GM18907 (cell line): ENCODE measurements at regions not wholly inside any gene's neighbourhood (a gene's known extent, or its start where the extent isn't known, plus 50 kb on each side); places are given as distances from the start of the nearest gene placed in this dataset.

Source experiments
- ATAC-seq: cut with Tn5 transposase; IDR thresholded peaks from one replicate; pipeline ENCODE4 v1.9.1; 2021; ENCODE audit warnings: mild to moderate bottlenecking, moderate library complexity; ENCODE audit not compliant: unreplicated experiment

DNA sequence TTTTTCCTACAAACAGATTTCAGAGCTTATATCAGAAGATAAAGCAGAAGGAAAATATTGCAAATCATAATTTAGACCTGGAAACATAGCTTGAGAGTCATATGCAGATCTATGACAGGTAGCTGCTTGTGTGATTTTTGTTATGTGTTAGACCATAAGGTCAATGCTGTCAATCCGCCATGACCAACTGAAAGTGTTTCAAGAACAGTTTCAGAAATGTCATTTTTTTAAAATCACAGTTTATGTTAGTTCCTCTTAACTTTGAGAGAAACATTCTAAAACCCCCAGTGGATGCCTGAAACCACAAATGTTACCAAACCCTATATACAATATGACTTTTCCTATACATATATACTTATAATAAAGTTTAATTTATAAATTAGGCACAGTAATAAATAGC is 391.3 kb upstream of the FAM241A start:
- ATAC-seq: no peak

DNA sequence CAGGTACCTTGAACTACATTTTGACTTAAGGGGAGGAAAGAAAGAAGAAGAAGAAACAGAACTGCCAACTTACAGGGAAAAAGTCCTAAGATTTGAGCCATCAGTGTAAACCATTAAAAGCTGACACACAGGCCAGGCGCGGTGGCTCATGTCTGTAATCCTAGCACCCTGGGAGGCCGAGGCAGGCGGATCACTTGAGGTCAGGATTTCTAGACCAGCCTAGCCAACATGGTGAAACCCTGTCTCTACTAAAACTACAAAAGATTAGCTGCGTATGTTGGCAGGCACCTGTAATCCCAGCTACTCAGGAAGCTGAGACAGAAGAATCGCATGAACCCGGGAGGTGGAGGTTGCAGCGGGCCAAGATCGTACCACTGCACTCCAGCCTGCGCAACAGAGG is 389.7 kb upstream of the FAM241A start:
- ATAC-seq: no peak

DNA sequence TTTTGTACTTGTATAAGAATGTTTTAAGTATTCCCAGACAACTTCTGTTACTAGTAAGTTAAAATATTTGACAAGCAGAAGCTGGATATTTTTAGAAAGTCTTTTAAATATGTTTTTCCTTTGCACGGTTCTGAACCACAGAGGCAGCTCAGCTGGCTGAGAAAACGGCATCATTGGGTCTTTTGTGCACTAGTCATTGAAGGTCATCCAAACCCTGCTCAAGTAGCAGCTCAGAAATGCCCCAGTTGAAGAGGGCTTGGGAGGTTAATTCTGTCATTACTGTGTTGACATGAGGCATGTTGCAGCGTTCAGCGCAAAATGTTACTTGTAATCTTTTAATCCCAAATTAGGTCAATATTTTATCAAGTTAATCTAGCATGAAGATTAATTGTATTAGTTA is 383.7 kb upstream of the FAM241A start:
- no peak for ATAC-seq

DNA sequence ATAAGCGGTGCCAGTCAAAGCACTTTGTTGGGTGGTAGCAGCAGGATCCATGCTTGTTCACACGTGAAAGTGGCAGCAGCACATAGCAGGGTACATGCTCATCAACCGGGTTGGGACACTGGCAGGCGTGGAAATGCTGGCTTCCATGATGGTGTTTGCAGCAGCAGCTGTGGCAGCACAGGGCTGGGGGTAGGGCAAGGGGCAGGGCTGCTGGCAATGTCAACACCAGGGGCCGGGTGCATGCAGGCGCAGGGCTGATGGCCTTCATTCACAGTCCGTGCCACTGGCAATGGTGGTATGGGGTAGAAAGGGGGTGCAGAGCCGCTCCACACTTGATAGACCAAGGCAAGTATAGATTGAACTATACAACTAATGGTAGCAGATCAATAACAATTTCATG is 374.7 kb upstream of the FAM241A start:
- no peak for ATAC-seq

DNA sequence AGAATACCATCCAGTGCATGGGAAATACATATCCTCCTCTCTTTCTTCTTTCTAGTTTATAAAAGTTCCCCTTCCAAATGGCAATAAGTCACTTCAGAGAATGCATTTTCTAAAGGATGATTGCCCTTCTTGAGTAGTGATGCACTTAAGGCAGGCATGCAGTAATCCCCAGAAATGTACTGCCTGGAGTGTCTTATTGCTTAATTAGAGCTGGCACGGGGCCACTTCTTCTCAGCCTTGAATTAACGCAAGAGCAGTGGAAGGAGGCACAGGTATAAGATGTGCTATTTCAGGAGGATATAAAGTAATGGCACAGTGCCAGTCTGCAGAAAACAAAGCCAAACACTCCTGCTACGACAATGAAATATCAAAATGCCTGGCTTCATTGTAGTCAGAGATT is 371.4 kb upstream of the FAM241A start:
- no peak for ATAC-seq

DNA sequence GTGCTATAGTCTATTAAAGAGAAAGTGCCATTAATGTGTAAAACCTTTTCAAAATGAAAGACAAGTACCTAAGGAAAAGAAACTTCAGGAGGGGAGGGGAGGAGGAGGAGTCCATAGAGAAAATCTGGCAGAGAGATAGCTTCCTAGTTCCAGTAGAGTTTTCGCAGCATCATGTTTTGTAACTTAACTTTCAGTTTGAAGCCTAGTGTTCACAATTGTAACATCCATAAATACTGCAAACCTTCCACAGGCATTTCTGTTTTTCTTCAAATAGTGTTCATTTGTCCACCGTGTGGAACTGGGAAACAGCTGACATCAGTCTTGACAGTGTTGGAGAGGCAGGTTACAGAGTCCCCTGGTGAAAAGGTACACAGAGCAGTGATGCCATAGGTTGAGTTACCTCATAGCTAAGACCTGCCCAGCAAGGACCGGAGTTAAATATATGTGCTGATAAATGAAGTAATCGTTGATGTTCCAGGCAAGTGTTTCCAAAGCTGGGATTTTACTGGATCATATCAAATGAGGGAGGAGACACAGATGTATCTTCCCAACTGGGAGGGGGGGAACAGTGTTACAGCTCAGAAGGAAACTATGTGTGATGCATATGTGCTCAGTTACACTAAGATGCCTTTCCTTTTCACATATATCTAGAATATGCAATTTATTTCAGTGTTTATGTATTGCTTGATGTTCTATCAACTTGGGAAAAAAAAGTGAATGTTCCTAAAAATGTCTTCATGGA is 369.5 kb upstream of the FAM241A start:
- no peak for ATAC-seq

DNA sequence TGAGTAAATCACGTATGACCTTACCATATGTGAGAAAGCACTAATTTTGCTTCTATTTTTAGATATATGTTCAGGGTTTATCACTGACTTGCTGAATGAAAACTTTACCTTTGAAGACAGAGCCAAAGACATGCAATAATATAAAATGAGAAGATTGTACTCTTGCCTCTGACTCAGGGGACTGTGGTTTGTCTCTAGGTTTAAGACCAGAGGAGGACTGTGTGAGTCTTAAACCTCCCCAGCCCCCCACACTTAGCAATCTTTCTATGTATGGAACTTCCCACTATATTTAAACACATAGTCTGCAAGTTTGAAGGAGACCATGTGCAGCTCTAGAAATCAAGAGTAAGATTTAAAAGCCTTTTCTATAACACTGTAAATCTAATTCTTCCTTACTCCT is 368.7 kb upstream of the FAM241A start:
- ATAC-seq: no peak

DNA sequence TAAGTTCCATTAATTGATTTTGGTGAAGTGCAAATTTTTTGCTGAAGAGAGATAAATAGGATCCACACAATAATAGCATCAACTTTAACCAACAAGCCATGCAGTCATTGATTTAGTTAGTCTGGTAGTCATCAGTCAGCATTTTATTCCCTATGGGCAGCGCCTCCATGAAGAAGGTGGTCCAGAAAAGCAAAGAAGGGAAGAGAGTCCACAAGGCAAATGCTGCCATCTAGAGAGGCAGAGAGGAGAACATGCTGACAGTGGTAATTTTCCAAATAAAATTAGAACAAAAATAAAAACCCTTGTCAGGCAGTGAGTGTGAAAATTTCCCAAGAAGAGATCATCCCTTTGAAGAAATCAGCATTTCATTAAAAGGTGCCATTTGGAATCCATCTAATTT is 366.7 kb upstream of the FAM241A start:
- no peak for ATAC-seq

DNA sequence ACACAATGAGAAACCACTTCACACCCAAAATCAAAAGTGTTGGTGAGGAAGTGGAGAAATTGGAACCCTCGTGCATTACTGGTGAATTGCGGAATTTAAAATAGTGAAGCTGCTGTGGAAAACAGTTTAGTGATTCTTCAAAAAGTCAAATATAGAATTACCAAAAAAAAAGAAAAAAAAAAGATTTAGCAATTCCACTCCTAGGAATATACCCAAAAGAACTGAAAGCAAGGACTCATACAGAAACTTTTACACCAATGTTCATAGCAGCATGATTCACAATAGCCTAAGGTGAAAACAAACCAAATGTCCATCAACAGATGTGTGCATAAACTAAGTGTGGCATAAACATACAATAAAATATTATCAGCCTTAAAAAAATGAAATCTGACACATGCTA is 364.3 kb upstream of the FAM241A start:
- no peak for ATAC-seq

DNA sequence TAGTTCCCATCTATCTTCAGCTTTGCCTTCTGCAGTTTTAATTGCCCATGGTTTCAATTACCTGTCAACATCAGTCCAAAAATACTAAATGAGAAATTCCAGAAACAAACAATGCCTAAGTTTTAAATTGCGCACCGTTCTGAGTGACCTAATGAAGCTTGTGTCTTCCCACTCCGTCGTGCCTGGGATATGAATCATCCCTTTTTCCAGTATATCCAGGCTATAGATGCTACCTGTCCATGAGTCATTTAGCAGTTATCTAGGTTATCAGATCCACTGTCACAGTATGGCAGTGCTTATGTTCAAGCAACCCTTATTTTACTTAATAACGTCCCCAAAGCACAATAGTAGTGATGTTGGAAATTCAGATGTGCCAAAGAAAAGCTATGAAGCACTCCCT is 363.6 kb upstream of the FAM241A start:
- no peak for ATAC-seq

DNA sequence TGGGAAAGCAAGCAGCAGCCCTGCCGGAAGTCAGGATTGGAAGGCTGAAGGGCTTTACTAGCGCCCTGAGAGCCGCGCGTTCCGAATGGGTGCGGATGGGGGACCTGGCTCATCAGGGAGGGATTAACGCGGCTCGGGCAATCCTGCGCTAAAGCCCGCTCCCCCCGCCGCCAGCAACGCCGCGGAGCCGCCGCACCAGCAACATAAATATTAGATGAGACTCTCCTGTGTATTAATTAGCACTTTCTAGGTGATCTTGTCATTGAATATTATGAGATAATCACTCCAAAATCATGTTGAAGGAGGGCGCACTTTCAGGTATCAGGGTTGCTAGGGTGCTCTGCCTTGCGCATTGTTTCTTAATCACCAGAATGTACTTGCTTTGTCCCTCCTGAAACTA is 357.2 kb upstream of the FAM241A start:
- no peak for ATAC-seq

DNA sequence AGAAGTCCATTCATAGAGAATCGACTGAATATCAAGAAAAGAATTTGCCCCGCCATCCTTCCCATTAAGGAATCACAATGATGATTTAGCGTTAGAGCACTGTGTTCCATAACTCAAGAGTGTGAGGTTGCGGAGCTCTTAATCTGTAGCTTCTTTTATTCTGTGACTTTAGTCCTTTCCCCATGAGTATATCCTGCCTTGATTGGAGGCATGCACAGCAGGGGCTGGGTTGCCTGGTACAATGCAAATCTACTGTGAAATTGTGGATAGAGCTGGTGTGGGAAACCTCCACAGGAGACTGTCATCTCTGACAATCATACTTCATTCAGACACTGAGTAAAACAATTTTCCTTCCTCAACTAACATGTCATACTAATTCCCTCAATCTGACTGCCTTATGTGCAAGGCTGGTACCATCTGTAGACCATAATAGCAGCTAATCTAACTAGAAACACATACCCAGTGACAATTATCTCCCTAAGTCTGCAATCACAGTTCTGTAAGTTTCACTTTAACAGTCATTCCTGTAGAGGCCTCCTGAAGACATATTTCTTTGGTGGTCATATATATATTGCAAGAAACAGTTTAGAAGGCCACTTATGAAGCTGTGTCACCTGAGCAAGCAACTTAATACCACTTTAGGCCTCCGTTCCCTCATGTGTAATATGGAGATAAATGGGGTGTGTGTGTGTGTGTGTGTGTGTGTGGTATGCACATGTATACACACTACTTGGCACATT is 355.2 kb upstream of the FAM241A start:
- ATAC-seq: no peak

DNA sequence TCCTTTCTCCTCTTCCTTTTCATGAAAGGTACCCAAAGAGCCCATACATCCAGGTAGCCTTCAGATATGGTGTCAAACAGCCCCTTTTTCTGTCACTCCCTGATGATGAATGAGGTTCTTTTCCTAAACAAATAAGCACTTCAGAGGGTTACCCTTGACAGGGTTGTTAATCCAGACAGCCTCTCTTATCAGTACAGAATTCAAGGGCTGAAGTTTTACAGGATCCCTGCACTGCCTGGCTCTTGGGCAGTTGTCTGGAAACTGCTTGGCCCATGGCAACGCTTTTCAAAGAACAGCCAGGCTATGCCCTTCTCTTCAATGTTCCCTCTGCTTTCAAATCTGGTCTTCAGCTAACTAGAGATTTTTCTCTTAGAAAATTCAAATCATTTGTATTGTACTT is 352.6 kb upstream of the FAM241A start:
- ATAC-seq: no peak

DNA sequence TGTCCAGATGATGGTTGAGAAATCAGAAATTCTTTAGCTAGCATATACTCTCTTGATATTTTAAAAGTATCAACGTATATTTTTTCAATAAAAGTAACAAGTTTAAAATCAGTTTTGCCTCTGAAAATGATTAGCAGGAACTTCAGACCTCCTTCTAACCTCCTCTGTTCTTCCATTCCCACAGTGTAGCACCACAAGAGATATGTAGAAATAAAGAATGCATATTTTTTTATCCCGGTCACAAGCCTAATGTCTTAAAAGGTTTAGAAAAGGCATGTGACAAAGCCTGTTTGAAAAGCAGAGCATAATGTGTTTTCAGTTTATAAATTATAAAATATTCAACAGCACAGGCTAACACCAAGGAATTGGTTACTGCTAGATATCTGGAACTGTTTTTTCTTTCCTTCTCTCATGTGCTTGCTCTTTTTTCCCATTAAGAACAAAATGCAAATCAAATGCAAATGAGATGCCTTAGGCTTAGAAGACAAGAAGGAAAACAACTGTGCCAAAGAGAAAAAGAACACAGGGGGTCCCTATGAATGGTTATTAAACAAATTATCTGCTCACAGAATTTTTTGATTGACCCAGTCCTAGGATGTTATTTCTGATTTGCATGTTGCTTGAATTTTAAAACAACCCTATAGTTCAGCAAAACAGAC is 351.7 kb upstream of the FAM241A start:
- ATAC-seq: no peak

DNA sequence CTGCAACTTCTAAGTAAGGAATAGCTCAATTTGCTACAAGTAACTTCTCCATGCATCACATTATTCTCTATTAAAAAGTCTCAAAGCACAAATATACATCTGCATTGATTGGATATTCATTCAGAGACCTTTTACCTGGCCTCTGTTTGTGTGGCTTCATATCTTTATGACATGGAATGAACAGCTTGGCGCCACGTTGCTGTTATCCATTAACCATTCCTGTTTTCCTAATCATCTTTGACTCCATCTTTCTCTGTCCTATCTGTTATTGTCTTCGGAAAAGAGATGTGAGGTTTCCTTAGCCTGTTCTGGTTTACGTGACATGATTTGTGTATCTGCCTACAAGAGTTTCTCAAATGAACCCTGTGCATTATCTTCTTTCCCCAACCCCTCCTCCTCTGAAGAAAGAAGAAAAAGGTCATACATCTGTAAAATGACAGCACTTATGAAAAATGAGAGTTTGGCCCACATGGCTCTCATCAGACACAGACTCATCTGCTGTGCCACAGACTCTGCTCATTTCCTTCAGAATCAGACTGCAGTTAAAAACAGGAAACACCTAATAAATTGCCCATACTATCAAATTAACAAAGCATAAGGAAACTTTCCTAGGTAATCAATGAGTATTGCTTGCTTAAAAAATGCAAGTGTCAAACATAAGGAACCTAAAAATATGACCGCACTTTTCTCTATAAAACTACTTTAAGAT is 347.6 kb upstream of the FAM241A start:
- no peak for ATAC-seq

DNA sequence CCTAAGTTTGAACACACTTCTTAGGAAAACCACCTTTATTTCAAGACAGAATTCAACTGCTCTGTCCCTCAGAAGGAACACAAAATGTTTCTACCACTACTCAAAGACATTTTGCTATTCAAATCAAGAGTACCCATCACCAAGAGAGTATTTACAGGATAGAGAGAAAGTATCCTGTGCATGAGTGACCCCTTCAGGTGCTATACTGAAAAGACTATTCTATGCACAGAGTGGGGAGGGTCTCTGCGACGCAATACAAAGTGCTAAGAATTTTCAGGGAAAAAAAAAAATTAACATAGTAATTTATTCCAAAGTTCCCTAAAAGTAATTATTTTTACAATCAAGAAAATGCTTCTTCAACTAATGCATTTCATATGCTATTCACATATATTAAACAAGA is 346.4 kb upstream of the FAM241A start:
- no peak for ATAC-seq

DNA sequence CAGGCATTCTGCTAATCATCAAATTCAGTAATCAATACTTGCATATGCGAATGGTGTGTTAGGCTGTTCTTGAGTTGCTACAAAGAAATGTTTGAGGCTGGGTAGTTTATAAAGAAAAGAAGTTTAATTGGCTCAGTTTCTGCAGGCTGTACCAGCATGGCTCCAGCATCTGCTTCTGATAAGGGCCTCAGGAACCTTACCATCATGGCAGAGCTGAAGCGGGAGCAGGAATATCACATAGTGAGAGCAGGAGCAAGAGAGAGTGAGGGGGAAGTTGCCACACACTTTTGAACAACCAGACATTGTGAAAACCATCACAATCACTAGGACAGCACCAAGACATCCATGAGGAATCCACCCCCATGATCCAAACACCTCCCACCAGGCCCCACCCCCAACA is 344.7 kb upstream of the FAM241A start:
- no peak for ATAC-seq

DNA sequence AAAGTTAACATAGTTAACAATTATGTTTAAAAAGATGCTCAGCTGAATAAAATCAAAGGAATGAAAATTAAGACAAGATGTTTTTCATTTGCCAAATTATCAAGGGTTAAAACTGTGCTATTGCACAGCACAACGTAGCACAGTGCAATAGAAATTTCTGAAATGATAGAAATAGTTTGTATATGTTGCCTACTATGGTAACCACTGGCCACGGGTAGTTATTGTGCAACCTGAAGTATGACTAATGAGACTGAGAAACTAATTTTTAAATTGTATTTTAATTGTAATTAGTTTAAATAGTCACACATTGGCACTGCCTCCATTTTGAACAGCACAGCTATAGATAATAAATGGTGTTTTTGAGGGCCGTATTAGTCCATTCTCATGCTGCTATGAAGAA is 343.1 kb upstream of the FAM241A start:
- no peak for ATAC-seq

DNA sequence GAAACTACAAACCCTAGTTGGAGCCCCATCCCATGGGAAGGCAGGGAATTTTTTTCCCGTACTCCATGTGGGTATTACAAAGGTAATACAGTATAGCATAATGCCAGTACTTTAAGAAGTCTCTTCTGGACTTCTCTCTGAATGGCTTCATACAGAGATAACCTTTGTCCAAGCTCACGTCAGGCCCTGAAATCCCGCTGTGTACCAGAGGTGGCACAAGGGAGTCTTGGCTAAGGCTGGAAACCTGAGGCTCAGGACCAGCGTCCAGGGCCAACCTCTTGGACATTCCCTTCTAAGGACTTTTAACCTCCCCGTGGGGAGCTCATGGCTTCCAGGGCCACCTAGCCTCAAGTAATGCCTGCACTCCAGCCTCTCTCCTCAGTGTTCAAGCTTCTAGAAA is 338.9 kb upstream of the FAM241A start:
- no peak for ATAC-seq

DNA sequence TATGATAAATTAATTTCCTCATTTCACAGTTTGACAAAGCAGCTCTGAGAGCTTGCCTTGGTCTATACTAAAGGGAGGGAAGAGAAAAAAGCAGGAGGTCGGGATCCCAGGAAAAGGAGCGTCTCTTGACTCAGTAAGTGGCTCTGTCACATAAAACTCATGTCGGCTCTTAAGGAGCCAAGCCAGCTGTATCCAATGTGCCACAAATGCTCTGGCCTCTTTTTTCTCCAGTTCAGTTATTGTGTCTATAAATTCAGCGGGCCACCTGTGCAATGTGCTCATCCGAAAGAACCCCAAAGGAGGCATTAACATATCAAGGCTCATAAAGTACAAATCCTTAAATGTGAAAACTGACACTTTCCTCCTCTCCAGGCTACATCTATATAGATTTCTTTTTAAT is 337.7 kb upstream of the FAM241A start:
- no peak for ATAC-seq

DNA sequence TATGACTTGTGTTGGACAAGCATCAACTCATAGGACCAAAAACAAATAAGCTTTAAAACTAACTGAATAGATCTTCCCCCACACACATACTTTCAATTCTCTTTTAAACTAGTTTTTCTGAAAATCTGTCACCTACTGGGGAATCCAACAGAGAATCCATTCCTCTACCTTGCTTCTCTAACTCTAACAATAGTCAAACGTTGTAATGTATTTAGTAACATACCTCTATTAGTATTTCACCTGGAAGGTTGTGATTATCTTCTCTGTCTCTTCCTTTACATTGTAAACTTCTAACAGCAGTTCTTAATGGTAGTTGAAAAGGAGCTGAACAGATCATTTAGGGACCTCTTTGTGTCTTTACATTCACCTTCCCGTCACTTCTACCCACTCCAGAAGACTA is 337.1 kb upstream of the FAM241A start:
- no peak for ATAC-seq

DNA sequence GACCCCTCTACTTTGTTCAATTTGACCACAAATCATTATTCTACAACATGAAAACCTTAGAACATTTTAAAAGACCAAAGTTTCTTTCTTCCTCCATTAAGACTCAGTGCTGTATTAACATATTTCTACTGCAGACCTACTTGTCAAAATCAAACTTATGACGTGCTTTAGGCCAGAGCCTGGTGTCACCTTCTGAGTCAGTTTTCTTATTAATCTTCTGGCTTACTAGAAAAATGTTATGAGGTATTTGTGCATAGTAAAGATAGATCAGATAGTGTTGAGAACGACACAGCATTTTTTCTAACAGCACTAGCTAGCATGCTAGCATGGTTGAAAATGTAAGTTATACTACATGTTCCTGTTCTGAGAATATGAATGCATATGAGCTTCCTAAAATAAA is 333.6 kb upstream of the FAM241A start:
- no peak for ATAC-seq
